RCC 7860 (cell line): ENCODE measurements at regions not wholly inside any gene's neighbourhood (a gene's known extent, or its start where the extent isn't known, plus 50 kb on each side); places are given as distances from the start of the nearest gene placed in this dataset.

Experiments used
- DNase-seq: peaks from one replicate; pipeline ENCODE4 v3.0.0-alpha.2; 2015; ENCODE audit warnings: low spot score
- FAIRE-seq: peaks from 2 replicates; lab custom pipeline; 2012; peaks lifted over from hg19 to GRCh38; lab: Jason Lieb, UNC

- DNase-seq = no peak
- FAIRE-seq = no peak
Observed at GRCh38 chr12:90064852-90065801, 356.5 kb upstream of the ATP2B1 start.

- no peak for FAIRE-seq
- no peak for DNase-seq
Observed at GRCh38 chr12:90062799-90063198, 354.2 kb upstream of the ATP2B1 start.

- FAIRE-seq (no peak), DNase-seq (no peak)
Observed at GRCh38 chr12:90061809-90062208, 353.2 kb upstream of the ATP2B1 start.

- DNase-seq = no peak
- FAIRE-seq = no peak
Observed at GRCh38 chr12:90060031-90060430, 351.4 kb upstream of the ATP2B1 start.

GRCh38 chr12:90058704-90059103 lies 350.1 kb upstream of the ATP2B1 start:
- DNase-seq = peak; percentile 61
- peak; percentile 77 for FAIRE-seq

- no peak for FAIRE-seq
- no peak for DNase-seq
Observed at GRCh38 chr12:90055071-90055470, 346.4 kb upstream of the ATP2B1 start.

- FAIRE-seq (no peak), DNase-seq (no peak)
Observed at GRCh38 chr12:90048918-90049317, 340.3 kb upstream of the ATP2B1 start.

- FAIRE-seq = no peak
- DNase-seq = no peak
Observed at GRCh38 chr12:90045559-90045958, 336.9 kb upstream of the ATP2B1 start.

GRCh38 chr12:90044069-90044468 lies 335.4 kb upstream of the ATP2B1 start:
- FAIRE-seq (no peak), DNase-seq (no peak)

- DNase-seq = no peak
- FAIRE-seq = no peak
Observed at GRCh38 chr12:90042920-90043641, 334.4 kb upstream of the ATP2B1 start.

GRCh38 chr12:90038289-90038688 lies 329.7 kb upstream of the ATP2B1 start:
- FAIRE-seq = no peak
- no peak for DNase-seq

GRCh38 chr12:90037740-90038139 lies 329.1 kb upstream of the ATP2B1 start:
- no peak for FAIRE-seq

GRCh38 chr12:90036637-90037036 lies 328.0 kb upstream of the ATP2B1 start:
- DNase-seq = no peak

More at GRCh38 chr12:90037740-90038139, 329.1 kb upstream of the ATP2B1 start:
- DNase-seq = no peak

GRCh38 chr12:90030726-90031125 lies 322.1 kb upstream of the ATP2B1 start:
- DNase-seq = no peak
- no peak for FAIRE-seq

More at GRCh38 chr12:90036637-90037036, 328.0 kb upstream of the ATP2B1 start:
- peak; percentile 28 for FAIRE-seq

- FAIRE-seq (no peak), DNase-seq (no peak)
Observed at GRCh38 chr12:90029317-90029716, 320.7 kb upstream of the ATP2B1 start.

GRCh38 chr12:90028635-90029051 lies 320.0 kb upstream of the ATP2B1 start:
- DNase-seq = no peak

GRCh38 chr12:90027889-90028634 lies 319.4 kb upstream of the ATP2B1 start:
- DNase-seq (no peak), FAIRE-seq (no peak)

More at GRCh38 chr12:90028635-90029051, 320.0 kb upstream of the ATP2B1 start:
- FAIRE-seq = no peak

- DNase-seq (no peak), FAIRE-seq (no peak)
Observed at GRCh38 chr12:90027041-90027440, 318.4 kb upstream of the ATP2B1 start.

GRCh38 chr12:90026516-90026915 lies 317.9 kb upstream of the ATP2B1 start:
- DNase-seq = no peak
- no peak for FAIRE-seq

GRCh38 chr12:90024262-90024661 lies 315.6 kb upstream of the ATP2B1 start:
- DNase-seq = no peak
- no peak for FAIRE-seq
